Cardiac fibroblast (primary cell): ENCODE measurements at regions not wholly inside any gene's neighbourhood (a gene's known extent, or its start where the extent isn't known, plus 50 kb on each side); places are given as distances from the start of the nearest gene placed in this dataset.

ENCODE experiments used
- DNase-seq, 2 donors: peaks; one replicate each; pipeline versions ENCODE4 v3.0.0 to v3.0.0-alpha.2; 2010; ENCODE audit warnings: low read depth in 2 of 2
- H3K4me3 ChIP-seq, 2 donors: replicated peaks in 1 of 2; 1 replicate in 1 of 2; 2 replicates in 1 of 2; pipeline ENCODE4 v1.5.1; 2011; ENCODE audit warnings: low read depth in 2 of 2, low read length in 2 of 2, mild to moderate bottlenecking in 2 of 2, moderate library complexity in 1 of 2
- CTCF ChIP-seq: IDR thresholded peaks from one replicate; pipeline ENCODE4 v1.5.1; 2011; ENCODE audit warnings: low read depth, mild to moderate bottlenecking, low read length, inconsistent platforms

- TF ChIP-seq CTCF = no peak
- DNase-seq = no peak
- H3K4me3 ChIP-seq = no peak overlapping the region
These were observed 65.7 kb downstream of the TMEM18 start for GRCh38 chr2:611519-611918.

- TF ChIP-seq CTCF = no peak
- H3K4me3 ChIP-seq = no peak overlapping the region
- no peak for DNase-seq
These were observed 66.7 kb downstream of the TMEM18 start for GRCh38 chr2:610491-610890.

GRCh38 chr2:609881-610280, 67.3 kb downstream of the TMEM18 start:
- H3K4me3 ChIP-seq = no peak overlapping the region
- DNase-seq = no peak
- TF ChIP-seq CTCF = no peak

DNA sequence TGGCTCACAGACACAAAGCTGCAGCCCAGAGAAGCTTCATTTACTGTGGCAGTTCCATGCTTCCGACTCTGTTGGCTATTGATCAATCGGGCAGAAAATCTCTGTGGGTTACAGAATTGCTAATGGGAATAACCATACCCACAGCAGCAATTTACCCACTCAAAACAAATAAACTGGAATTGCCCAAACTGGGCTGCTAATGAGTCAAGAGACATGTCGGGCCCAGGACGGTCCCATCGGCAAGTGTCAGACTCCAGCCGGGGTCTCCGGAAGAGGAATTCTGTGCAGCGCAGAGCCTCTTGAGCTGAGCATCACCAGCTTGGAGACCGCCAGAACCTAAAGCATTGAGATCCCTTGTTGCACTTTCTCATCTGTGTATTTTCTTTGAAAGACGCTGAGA, 67.8 kb downstream of the TMEM18 start:
- no peak overlapping the region for H3K4me3 ChIP-seq
- no peak for TF ChIP-seq CTCF
- DNase-seq = no peak

DNA sequence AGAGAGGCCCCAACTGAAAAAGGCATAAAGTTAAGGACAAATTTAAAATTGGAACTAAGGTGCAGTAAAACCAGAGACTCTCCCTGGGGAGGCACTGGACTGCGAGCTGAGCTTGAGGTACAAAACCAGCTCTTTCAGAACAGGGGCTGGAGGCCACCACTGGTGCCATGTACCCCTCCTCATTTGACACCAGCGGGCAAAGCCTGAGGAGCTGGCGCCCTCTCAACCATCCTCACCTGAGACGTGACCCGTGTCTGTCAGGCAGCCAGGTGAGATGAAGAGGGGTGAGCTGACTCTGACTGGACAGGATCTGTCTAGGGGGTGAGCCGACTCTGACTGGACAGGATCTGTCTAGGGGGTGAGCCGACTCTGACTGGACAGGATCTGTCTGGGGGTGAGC, 68.5 kb downstream of the TMEM18 start:
- no peak overlapping the region for H3K4me3 ChIP-seq
- DNase-seq = no peak
- no peak for TF ChIP-seq CTCF

DNA sequence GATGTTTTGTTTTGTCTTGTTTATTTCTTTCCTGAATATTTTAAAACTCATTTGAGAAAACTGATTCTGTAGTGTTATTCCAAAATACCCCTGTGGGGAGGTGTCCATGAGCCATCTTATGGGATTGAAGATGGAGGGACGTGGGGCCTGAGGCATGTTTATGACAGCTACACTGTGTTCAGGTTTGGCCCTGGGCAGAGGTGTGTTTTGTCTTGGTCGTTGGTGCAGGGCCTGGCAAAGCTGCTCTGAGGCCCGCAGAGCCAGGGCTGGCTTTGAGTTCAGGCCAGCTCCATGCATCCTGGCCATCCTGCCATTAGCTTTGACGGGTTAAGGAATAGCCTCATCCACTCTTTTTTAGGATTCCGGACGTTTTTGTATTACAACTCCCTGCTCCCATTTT, 68.9 kb downstream of the TMEM18 start:
- DNase-seq = no peak
- no peak overlapping the region for H3K4me3 ChIP-seq
- no peak for TF ChIP-seq CTCF

DNA sequence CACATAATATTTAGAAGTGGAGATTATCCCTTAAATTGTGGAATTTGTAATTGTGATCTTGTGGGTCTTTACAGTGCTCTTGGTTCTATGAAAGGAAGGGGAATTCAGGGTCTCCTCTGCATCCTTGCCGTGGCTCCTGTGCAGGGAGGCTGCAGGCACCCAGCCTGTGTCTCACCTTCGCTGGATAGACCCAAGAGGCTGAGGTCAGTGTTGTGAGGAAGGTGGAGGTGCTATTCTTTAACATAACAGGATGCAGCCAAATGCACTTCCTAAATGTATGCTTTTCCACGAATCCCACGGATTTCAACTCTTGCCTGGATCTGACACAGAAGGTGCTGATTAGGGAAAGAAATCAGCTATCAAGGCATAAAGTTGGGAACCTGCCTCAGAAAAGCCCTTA, 69.5 kb downstream of the TMEM18 start:
- no peak for DNase-seq
- H3K4me3 ChIP-seq = no peak overlapping the region
- no peak for TF ChIP-seq CTCF
